PC-3 (cell line): ENCODE measurements at regions not wholly inside any gene's neighbourhood (a gene's known extent, or its start where the extent isn't known, plus 50 kb on each side); places are given as distances from the start of the nearest gene placed in this dataset.
"Not testable (repeated sequence)": the region's sequence is repeated elsewhere in the genome, so short reads cannot be mapped to it uniquely, and the experiment has no call there.

Experiments
- ATAC-seq: fragments of 200-7000 bp; cut with Tn5 transposase; 2 replicates; pipeline ENCODE4 v1.9.1; 2020; ENCODE audit warnings: mild to moderate bottlenecking, moderate library complexity
- BruUV-seq: library from RNA; stranded (reverse); fragments of 400-500 nt; replicated peaks from 2 replicates; lab custom pipeline; 2021; lab: Mats Ljungman, UMichigan
- CTCF ChIA-PET: fragments of 300-600 bp; sonication (Branson Sonifier 250); formaldehyde crosslinking; loops from one replicate; lab custom pipeline; 2022; ENCODE audit warnings: antibody characterized with exemption; lab: Charles Lee
- POLR2A ChIA-PET: fragments of 300-600 bp; sonication (Branson Sonifier 250); formaldehyde crosslinking; loops from one replicate; lab custom pipeline; 2022; ENCODE audit warnings: antibody characterized with exemption; ENCODE audit not compliant: unreplicated experiment; lab: Charles Lee
- DNase-seq: peaks from one replicate; pipeline ENCODE4 v3.0.0-alpha.2; 2015
- H2AFZ ChIP-seq: fragments of 300-600 bp; sonication (generic); 2 replicates; pipeline ENCODE4 v1.6.0; 2016; ENCODE audit warnings: antibody characterized with exemption, low read length
- H3F3A ChIP-seq: fragments of 300-600 bp; sonication (generic); one replicate; pipeline ENCODE4 v1.6.0; 2017; ENCODE audit warnings: antibody characterized with exemption, low read length, control low read depth, mild to moderate bottlenecking; ENCODE audit not compliant: unreplicated experiment
- H3K27ac ChIP-seq: fragments of 300-600 bp; sonication (generic); 2 replicates; pipeline ENCODE4 v1.5.1; 2016; ENCODE audit warnings: mild to moderate bottlenecking, low read length
- H3K27me3 ChIP-seq: fragments of 300-600 bp; sonication (generic); 2 replicates; pipeline ENCODE4 v1.6.1; 2016; ENCODE audit warnings: low read length, mixed read lengths
- H3K36me3 ChIP-seq: fragments of 300-600 bp; sonication (generic); 2 replicates; pipeline ENCODE4 v1.6.1; 2016; ENCODE audit warnings: low read depth, mixed run types, low read length, mixed read lengths
- H3K4me1 ChIP-seq: fragments of 300-600 bp; sonication (generic); 2 replicates; pipeline ENCODE4 v1.5.1; 2016; ENCODE audit warnings: low read length; ENCODE audit not compliant: insufficient read depth
- H3K4me2 ChIP-seq: fragments of 300-600 bp; sonication (generic); 2 replicates; pipeline ENCODE4 v1.6.0; 2016; ENCODE audit warnings: low read length
- H3K4me3 ChIP-seq: fragments of 300-600 bp; sonication (generic); 2 replicates; pipeline ENCODE4 v1.5.1; 2016; ENCODE audit warnings: mild to moderate bottlenecking, low read length, mixed read lengths
- H3K79me2 ChIP-seq: fragments of 300-600 bp; sonication (generic); 2 replicates; pipeline ENCODE4 v1.6.1; 2017; ENCODE audit warnings: low read length, mixed read lengths
- H3K9ac ChIP-seq: fragments of 300-600 bp; sonication (generic); 2 replicates; pipeline ENCODE4 v1.6.0; 2016; ENCODE audit warnings: mild to moderate bottlenecking, low read length
- H3K9me2 ChIP-seq: fragments of 300-600 bp; sonication (generic); replicated peaks from 2 replicates; pipeline ENCODE4 v1.6.1; 2016; ENCODE audit warnings: mixed run types, low read length, mixed read lengths
- H3K9me3 ChIP-seq: fragments of 300-600 bp; sonication (generic); 2 replicates; pipeline ENCODE4 v1.6.1; 2016; ENCODE audit warnings: low read length, mixed read lengths
- H4K20me1 ChIP-seq: fragments of 300-600 bp; sonication (generic); 2 replicates; pipeline ENCODE4 v1.6.1; 2016; ENCODE audit warnings: low read length, mixed read lengths
- CTCF ChIP-seq: fragments of 300-600 bp; sonication (generic); conservative IDR thresholded peaks from 2 replicates; pipeline ENCODE4 v1.5.1; 2017; ENCODE audit warnings: antibody characterized with exemption, low read depth, mild to moderate bottlenecking, low read length
- EZH2 ChIP-seq: fragments of 300-600 bp; sonication (generic); IDR thresholded peaks from one replicate; pipeline ENCODE4 v1.6.1; 2017; ENCODE audit warnings: antibody characterized with exemption, mild to moderate bottlenecking, low read length; ENCODE audit not compliant: unreplicated experiment
- EZH2phosphoT487 ChIP-seq: fragments of 300-600 bp; sonication (generic); IDR thresholded peaks from 2 replicates; pipeline ENCODE4 v1.6.1; 2018; ENCODE audit warnings: mild to moderate bottlenecking, antibody characterized with exemption, low read length, borderline replicate concordance
- intact Hi-C: fragments of 100-400 bp; cut with micrococcal nuclease; formaldehyde crosslinking; loops from 2 replicates; pipeline ENCODE4 v1.9.0; 2023

GRCh38 chr1:243959998-243960397 is 91.1 kb upstream of the ZBTB18 start:
- CTCF ChIA-PET, result no interaction called here
- Histone ChIP-seq H3K27me3 (no peaks in the 10 kb centered on the region), H3K9me3 (no peaks in the 10 kb centered on the region), H3K9me2 (no peaks in the 10 kb centered on the region), H3K27ac (no peak overlapping the region), H3F3A (no peaks in the 10 kb centered on the region), H3K4me3 (no peak overlapping the region), H3K9ac (no peak overlapping the region), H3K36me3 (no peaks in the 10 kb centered on the region), H3K4me1 (no peaks in the 10 kb centered on the region), H2AFZ (no peak overlapping the region), H3K4me2 (no peak overlapping the region), H4K20me1 (no peaks in the 10 kb centered on the region), H3K79me2 (no peaks in the 10 kb centered on the region)
- intact Hi-C loops, result no loop called here
- no TSS peak for BruUV-seq
- DNase-seq (no peak), ATAC-seq (no peak)
- POLR2A ChIA-PET, result no interaction called here
- TF ChIP-seq EZH2phosphoT487 (no peak), EZH2 (no peak), CTCF (no peak)

GRCh38 chr1:243957141-243957540 is 93.9 kb upstream of the ZBTB18 start:
- no peak overlapping the region for H3K27ac ChIP-seq
- H2AFZ ChIP-seq, result no peak overlapping the region
- ATAC-seq (no peak), DNase-seq (no peak)
- no peak overlapping the region for H3K4me3 ChIP-seq
- no peaks in the 10 kb centered on the region for H3F3A ChIP-seq
- no TSS peak for BruUV-seq
- H3K27me3 ChIP-seq, result no peaks in the 10 kb centered on the region
- H3K4me1 ChIP-seq, result no peaks in the 10 kb centered on the region
- ChIA-PET CTCF (no interaction called here), POLR2A (no interaction called here)
- no peaks in the 10 kb centered on the region for H3K9me2 ChIP-seq
- H4K20me1 ChIP-seq, result no peaks in the 10 kb centered on the region
- H3K9me3 ChIP-seq, result no peaks in the 10 kb centered on the region
- H3K4me2 ChIP-seq, result no peak overlapping the region
- intact Hi-C loops, result no loop called here
- H3K9ac ChIP-seq, result no peak overlapping the region
- H3K79me2 ChIP-seq, result no peaks in the 10 kb centered on the region
- H3K36me3 ChIP-seq, result no peaks in the 10 kb centered on the region
- TF ChIP-seq EZH2 (no peak), CTCF (no peak), EZH2phosphoT487 (no peak)

GRCh38 chr1:243956450-243956849 is 94.6 kb upstream of the ZBTB18 start:
- BruUV-seq, result no TSS peak
- no peak for DNase-seq
- H3K36me3 ChIP-seq, result no peaks in the 10 kb centered on the region
- ChIA-PET CTCF (no interaction called here), POLR2A (no interaction called here)
- H3K27ac ChIP-seq, result no peak overlapping the region
- no peak overlapping the region for H3K4me2 ChIP-seq
- no peak overlapping the region for H3K9ac ChIP-seq
- H3K27me3 ChIP-seq, result no peaks in the 10 kb centered on the region
- no peaks in the 10 kb centered on the region for H3K79me2 ChIP-seq
- no peaks in the 10 kb centered on the region for H4K20me1 ChIP-seq
- no peak for TF ChIP-seq EZH2
- TF ChIP-seq EZH2phosphoT487, result no peak
- no peak for TF ChIP-seq CTCF
- H3F3A ChIP-seq, result no peaks in the 10 kb centered on the region
- intact Hi-C loops, result no loop called here
- ATAC-seq, result no peak
- H3K9me3 ChIP-seq, result no peaks in the 10 kb centered on the region
- H3K4me1 ChIP-seq, result no peaks in the 10 kb centered on the region
- H3K9me2 ChIP-seq, result no peaks in the 10 kb centered on the region
- H2AFZ ChIP-seq, result no peak overlapping the region
- H3K4me3 ChIP-seq, result no peak overlapping the region

GRCh38 chr1:243951207-243951606 is 99.9 kb upstream of the ZBTB18 start:
- H3K4me3 ChIP-seq, H3K4me1 ChIP-seq, H3K9me2 ChIP-seq, H3K9me3 ChIP-seq, H3K36me3 ChIP-seq, intact Hi-C loops, H3K27me3 ChIP-seq, ATAC-seq, POLR2A ChIA-PET, H3K27ac ChIP-seq, H3F3A ChIP-seq, H3K79me2 ChIP-seq, CTCF ChIA-PET, H2AFZ ChIP-seq, H3K9ac ChIP-seq, H3K4me2 ChIP-seq, DNase-seq, BruUV-seq, H4K20me1 ChIP-seq: not testable (repeated sequence)
